NCI-H2081 treated with DMSO at 0.1 percent for 48 hours (cell line): ENCODE measurements at regions not wholly inside any gene's neighbourhood (a gene's known extent, or its start where the extent isn't known, plus 50 kb on each side); places are given as distances from the start of the nearest gene placed in this dataset.
"Not testable (repeated sequence)": the region's sequence is repeated elsewhere in the genome, so short reads cannot be mapped to it uniquely, and the experiment has no call there.

Experiments used
- DNase-seq: peaks from one replicate; lab custom pipeline; 2025; lab: John Stamatoyannopoulos, UW

GRCh38 chr9:32171339-32171738 is 213.1 kb upstream of the ACO1 start:
- no peak for DNase-seq

DNA sequence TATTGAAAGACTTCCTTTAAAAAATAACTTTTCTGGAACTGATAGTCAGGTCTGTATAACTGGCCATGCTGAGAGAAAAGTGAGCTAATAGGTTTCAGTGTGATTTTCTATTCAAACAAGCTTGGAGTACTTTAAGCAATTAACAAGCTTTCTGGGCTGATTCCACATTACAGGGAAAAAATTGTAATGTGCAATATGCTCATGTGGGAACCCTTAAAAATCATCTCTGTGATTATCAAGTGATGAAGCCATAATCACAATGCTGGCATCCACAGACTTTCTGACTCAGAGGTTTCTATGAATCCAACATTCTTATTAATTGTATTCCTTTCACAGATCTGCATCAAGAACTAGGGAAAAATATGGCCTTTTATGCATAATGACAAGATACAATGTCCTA is 212.2 kb upstream of the ACO1 start:
- no peak for DNase-seq

- no peak for DNase-seq
Observed at GRCh38 chr9:32177396-32177795, 207.0 kb upstream of the ACO1 start.

- DNase-seq: no peak
Observed at GRCh38 chr9:32180597-32180996, 203.8 kb upstream of the ACO1 start.

DNA sequence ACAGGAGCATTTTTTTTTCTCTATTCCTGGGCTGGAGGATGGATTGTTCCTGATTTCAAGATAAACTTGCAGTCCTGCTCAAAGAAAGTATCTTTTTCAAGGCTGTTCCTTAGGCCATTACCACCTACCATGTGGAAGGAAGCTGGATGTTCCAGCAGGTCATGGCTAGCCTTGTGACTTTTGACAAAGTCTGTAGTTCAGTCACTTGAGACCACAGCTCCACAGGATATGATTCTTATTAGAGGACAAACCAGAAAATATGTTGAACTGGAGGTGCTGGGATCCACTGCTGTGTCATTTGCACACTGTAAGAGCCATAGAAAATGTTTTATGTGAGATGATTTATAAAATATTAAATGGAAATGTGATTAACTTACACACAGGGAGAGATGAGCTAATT is 184.2 kb upstream of the ACO1 start:
- DNase-seq: no peak

DNA sequence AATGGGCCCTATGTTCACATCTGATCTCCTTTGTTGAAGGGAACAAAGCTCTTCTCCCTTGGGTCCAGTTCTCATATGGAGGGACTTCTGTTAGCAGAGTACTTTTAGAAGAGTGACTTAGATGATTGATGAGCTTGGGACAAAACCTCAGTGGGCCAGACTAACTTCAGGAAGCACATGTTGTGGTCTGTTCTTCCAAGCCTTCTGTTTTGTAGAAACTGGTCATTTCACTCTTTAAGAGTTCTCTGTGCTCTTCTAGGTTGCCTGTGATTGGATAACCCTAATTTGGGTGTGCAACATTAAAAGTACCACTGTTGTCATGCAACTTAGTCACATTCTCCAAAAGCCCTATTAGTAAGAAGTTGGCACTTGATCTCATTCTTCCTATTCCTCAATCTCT is 183.5 kb upstream of the ACO1 start:
- no peak for DNase-seq

GRCh38 chr9:32209164-32209563 is 175.3 kb upstream of the ACO1 start:
- not testable (repeated sequence) for DNase-seq

DNA sequence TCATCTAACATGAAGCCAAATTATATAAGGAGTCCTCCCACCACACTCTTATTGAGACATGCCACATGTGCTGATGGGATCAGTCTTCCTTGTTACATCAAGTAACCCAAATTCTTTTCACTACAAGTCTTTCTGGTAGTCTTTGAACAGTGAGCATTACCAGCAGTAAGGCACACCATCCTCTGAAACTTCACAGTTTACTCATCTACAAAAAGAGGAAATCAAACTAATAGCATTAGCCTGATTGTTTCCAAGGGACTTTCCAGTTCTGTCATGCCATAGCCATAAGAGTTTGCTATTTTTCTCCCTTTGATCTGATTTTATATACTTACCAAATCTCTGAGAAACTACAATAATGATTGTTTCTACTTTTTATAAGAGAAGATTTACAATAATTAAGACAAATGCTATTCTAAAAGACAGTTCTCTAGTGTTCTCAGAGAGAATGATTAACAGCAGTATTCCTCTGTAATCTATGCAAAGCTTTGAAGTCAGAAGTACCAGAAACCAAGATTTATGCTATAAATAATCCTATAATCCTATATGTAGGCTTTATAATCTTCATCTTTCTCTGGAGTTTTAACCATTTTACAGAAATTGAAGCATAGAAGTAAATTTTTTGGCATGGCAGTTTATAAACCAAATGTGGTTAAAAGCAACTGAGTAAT is 166.2 kb upstream of the ACO1 start:
- no peak for DNase-seq

DNA sequence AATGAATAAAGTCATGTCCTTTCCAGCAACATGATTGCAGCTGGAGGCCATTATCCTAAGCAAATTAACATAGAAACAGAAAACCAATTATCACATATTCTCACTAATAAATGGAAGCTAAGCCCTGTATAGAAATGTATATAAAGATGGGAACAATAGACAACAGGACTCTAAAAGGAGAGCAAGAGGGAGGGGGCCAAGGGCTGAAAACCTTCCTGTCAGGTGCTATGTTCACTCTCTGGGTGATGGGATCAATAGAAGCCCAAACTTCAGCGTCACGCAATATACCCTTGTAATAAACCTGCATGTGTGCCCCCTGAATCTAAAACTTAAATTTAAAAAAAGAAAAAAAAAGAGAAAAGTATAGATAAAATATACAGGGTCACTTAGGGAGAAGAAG is 163.7 kb upstream of the ACO1 start:
- no peak for DNase-seq

GRCh38 chr9:32234451-32234850 is 150.0 kb upstream of the ACO1 start:
- no peak for DNase-seq

DNA sequence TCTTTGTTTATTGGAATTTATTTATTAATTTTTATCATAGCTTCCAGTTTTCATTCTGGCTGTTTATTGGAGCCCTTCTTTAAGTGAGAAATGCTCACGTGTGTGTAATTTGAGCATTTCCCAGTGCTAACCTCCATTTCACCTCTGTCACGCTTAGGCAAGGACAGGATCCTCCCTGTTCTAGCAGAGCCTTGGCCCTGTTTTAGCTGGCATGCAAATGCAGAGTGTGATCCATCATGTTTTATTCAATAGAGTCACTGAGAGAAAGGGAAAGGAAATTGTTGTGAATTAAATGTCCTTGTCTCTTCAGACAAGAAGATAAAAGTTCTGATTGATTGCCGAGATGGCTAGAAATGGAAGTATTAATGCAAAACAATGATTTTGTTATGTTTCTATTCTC is 137.3 kb upstream of the ACO1 start:
- DNase-seq: no peak

- DNase-seq: no peak
Observed at GRCh38 chr9:32248189-32248712, 136.2 kb upstream of the ACO1 start.

- DNase-seq: peak; percentile 52
Observed at GRCh38 chr9:32251539-32251938, 132.9 kb upstream of the ACO1 start.

- DNase-seq: no peak
Observed at GRCh38 chr9:32253731-32254130, 130.7 kb upstream of the ACO1 start.

- no peak for DNase-seq
Observed at GRCh38 chr9:32255026-32255425, 129.4 kb upstream of the ACO1 start.

GRCh38 chr9:32258482-32258881 is 126.0 kb upstream of the ACO1 start:
- DNase-seq: no peak

DNA sequence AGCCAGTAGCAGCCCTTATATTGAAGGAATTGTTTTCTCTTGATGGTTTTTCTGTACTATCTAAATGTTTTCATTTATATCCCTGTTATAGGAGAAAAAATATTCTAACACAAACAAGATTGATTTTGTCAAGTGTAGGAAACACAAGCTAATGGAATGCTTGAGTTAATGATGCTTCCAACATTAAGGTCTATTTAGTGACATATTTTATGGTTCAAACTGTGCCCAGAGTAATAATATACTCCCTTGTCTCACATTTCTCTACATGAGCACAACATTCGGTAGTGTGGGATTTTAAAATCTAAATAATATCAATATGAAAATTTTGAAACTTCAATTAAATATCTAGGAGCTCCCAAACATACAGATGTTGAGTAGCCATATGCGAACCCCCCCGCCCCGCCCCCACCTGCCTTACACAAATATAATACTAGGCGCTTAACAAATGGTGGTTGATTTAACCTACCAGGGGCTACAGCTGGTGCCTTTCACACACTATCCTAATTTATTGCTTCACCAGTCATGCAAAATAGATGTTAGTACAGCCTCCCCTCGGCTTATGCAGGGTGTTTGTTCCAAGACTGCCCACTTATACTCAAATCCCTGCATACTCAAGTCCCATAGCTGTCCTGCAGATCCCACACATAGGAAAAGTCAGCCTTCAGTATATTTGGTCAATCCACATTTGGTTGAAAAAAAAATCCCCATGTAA is 124.1 kb upstream of the ACO1 start:
- DNase-seq: no peak

DNA sequence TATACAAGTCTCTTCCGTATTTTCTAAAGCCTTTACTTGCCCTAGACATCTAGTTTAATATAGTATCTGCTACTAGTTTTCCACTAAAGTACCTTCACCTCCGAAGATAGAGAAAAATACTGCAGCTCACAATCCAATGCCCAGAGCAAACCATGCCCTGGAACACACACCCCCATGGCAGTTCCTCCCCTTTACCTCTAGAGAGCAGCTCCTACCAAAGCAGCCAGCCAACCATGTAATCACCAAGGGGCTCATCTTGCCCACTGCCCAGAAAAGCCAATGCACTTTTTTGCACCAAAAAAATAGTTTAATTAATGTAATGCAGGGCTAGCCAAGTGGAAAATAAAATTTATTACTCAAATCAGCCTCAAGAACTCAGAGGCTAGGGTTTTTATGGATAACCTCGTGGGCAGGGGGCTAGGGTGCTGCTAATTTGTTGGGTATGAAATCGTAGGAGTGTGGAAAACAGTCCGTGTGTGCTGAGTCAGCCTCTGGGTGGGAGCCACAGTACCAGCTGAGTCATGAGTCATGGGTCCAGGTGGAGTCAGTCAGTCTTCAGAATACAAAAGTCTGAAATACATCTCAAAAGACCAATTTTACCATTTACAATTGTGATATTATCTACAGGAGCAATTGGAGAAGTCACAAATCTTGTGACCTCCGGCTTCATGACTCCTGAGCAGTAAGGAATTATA is 120.1 kb upstream of the ACO1 start:
- no peak for DNase-seq

DNA sequence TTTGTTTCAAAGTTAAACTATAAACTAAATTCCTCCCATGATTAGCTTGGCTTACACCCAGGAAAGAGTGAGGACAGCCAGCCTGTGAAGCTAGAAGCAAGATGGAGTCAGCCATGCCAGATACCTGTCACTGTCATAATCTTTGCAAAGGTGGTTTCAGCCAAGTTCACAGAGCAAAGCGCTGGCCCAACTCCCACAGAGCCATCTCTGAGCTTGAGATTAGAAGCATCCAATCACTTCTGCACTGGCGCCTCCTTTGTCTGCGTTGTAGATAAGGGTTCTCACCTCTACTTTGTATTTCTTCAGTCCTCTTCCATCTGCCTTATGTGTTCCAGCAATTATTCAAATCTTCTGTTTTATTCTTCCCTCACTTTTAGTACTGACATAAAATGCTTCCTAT is 119.4 kb upstream of the ACO1 start:
- no peak for DNase-seq

- no peak for DNase-seq
Observed at GRCh38 chr9:32278991-32279390, 105.5 kb upstream of the ACO1 start.

DNA sequence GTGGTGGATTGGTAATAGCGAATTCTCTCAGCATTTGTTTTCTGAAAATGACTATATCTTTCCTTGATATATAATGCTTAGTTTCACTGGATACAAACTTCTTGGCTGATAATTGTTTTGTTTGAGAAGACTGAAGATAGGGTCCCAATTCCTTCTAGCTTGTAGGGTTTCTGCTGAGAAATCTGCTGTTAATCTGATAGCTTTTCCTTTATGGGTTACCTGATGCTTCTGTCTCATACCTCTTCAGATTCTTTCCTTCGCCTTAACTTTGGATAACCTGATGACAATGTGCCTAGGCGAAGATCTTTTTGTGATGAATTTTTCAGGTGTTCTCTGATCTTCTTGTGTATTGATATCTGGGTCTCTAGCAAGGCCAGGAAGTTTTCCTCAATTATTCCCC is 94.7 kb upstream of the ACO1 start:
- no peak for DNase-seq

- no peak for DNase-seq
Observed at GRCh38 chr9:32291370-32291769, 93.1 kb upstream of the ACO1 start.

DNA sequence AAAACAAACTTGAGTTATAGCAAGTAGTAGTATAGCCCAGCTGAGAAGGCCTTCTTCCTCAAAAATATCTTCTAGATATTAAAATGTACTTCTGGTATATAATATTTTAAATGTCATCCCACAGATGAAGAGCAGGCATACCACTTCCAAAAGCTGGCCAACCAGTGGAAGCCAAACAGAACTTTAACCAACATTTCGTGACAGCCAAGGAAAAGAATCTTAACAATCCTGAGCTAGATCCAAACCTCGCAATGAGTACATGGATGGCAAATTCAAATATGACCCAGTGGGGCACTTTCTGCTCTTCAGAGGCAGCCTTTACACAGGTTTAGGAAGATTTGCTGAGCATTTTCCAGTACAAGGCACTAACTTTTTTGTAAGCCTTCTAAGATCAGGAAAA is 91.8 kb upstream of the ACO1 start:
- no peak for DNase-seq
